Left renal pelvis (tissue), 4 donors: ENCODE measurements at regions not wholly inside any gene's neighbourhood (a gene's known extent, or its start where the extent isn't known, plus 50 kb on each side); places are given as distances from the start of the nearest gene placed in this dataset.

Experiments used
- DNase-seq, 4 donors: peaks; one replicate each; pipeline ENCODE4 v3.0.0-alpha.2; 2013; ENCODE audit warnings: low read depth in 4 of 4, low spot score in 3 of 4

DNA sequence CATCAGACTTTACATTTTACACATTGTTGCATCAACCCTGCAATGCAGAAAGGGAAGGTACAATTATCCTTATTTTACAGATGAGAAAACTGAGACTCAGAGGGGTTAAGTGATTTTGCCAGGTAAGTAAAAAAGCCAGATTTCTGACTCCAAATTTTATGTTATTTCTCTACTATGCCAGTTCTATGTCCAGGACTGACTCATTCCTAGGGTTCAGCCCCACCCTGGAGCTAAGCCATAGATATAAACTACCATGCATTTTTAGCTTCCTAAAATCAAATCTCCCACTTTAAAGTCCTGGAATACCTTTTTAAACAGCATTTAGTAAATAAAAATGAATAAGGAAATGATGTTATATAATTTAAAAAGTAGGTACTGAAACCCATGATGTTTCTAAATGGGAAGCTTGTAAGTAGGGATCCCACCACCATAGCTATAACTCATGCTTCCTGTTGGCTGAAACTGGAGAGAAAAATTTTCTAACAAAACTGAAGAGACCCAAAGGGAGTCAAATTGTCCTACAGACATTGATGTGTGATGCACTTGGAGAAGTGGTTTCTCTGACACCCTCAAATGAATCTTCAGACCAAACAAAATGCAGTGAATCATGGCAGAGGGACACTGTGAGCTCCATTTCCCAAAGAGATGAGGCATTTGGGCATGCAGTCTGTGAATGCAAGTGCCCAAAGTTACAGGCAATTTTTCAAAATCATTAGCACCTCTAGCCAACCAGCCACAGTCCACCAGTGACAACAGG, 301.7 kb upstream of the UMPS start:
- no peak for DNase-seq

DNA sequence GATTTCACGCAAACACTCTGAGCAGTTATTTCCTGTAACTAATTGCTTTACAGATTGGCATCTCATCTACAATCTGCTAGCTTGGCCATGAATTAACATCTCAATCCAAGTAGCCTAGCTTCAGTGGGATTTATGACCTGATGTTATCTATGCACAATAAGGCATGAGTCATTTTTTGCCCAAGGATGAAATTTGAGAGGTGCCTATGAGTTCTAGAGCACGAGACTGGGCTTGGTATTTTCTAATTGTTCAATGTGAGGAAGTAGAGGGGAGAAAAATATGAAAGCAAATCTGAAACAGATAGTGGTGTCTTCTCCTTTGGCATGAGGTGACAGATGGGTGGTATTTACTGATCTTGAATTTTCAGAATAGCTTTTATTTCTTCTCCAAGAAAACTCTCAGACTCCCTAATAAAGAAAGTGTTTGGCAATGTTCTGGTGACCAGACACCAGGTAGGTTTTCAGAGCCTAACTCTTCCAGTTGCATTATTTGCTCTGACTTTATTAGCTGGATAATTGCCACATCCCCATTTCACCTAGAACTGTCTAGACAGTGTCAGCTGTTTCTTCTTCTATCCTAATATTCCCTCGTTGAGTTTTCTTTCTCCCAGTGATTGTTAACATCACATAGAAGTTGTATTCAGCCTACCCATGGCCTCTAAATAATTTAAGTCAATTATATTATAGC, 301.0 kb upstream of the UMPS start:
- DNase-seq: no peak

GRCh38 chr3:124431331-124431994, 298.8 kb upstream of the UMPS start:
- peak in 3 of 4 donors; percentile 18 to 25 (median 24) for DNase-seq

DNA sequence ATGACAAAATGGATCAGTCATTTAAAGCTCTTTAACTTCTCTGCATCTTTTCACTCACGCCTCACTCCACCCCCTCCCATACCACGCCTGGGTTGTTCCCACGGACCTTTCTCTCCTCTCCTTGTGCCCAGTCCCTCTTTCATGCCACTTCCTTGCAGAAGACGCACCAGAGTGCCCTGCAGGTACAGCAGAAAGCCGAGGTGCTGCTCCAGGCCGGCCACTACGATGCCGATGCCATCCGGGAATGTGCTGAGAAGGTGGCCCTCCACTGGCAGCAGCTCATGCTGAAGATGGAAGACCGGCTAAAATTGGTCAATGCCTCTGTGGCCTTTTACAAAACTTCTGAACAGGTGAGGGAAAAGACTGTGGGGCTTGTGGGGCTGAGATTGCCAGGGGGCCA, 296.1 kb upstream of the UMPS start:
- DNase-seq: no peak

GRCh38 chr3:124435467-124435866, 294.8 kb upstream of the UMPS start:
- no peak for DNase-seq

DNA sequence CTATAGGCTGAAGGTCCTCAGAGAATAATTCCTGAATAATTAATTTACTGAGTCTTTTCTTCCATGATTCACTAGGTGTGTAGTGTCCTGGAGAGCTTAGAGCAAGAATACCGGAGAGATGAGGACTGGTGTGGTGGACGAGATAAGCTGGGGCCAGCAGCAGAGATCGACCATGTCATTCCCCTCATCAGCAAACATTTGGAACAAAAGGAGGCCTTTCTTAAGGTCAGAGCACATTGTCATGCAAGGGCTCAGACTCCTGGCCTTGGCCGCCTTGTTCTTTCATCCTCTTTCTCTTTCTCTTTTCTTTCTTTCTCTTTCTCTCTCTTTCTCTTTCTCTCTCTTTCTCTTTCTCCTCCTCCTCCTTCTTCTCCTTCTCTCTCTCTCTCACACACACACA, 291.4 kb upstream of the UMPS start:
- no peak for DNase-seq

DNA sequence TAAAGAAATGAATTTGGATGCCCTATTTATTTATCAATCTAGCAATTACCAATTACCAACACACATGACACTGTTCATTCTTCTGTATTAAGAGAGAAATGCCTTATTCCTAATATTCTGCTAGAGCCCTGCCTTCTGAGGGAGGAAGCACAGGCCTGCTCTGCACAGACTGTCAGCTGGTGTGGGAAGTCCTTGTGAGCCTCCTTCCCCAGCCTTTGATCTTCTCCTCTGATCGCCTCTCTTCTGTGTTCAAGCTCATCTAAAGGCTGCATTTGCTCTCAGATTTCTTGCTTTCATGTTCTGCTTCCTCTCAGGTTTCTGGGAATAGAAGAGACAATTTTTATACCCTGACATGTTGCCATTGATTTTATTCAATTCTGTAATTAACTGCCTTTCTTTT, 290.6 kb upstream of the UMPS start:
- DNase-seq: no peak

DNA sequence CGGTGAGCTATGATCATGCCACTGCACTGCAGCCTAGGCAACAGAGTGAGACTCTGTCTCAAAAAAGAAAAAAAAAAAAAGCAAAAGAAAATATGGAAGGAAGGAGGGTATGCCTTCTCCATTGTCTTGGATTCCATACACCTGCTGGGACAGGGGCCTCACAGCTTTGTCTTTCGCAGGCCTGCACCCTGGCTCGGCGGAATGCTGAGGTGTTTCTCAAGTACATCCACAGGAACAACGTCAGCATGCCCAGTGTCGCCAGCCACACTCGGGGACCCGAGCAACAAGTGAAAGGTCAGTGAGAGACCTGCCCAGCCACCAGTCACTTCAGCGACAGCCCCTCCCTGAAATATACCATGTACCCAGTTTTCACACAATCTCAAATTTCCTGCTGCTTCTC, 288.5 kb upstream of the UMPS start:
- DNase-seq: no peak

DNA sequence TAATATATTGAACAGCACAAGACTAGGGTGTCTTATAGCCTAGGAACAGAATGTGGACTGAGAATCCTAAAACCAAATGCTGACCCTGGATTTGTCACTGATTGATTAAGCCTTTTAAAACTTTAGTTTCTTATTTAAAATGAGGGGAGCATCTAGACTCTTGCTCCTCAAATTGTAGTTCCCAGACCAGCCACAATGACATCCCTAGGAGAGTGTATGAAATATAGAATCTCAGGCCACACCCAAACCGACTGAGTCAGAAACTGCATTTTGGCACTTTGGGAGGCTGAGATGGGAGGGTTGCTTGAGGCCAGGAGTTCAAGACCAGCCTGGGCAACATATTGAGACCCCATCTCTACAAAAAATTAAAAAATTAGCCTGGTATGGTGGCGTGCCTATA, 287.8 kb upstream of the UMPS start:
- no peak for DNase-seq

DNA sequence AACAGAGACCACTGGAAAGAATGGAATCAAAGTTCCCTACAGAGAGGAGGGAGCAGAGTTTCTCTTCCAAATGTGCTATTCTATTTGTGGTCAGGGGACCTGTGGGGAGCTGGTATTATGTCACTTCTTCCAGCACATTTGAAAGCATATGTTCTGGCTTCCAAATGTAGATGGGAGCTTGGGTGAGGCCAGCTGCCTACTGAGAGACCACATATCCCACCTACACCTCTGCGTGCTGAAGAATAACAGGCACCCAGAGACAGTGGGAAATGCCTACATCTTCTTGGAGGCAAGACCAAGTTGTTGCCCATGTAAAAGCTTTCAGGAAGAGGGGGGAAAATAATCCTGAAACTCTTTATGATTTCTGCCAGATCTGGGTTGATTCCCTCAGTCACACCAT, 286.8 kb upstream of the UMPS start:
- DNase-seq: no peak

GRCh38 chr3:124444075-124444474, 286.2 kb upstream of the UMPS start:
- DNase-seq: no peak

DNA sequence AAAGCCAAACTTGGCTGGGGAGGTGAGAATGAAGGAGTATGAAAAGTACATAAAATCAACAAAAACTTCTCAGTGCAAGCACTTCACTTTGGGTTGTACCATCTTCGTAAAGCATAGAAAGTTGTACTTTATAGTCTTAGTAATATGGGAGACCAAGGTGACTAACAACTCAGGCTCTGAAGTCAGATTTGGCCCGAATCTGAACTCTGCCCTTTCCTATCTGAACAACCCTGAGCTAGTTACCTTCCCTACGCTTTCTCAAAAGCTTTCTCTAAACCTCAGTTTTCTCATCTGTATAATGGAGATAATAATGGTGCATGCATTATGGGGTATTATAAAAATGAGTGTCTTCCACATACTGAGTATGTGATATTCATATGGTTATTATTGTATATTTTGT, 285.4 kb upstream of the UMPS start:
- DNase-seq: no peak

- no peak for DNase-seq
These were observed 282.4 kb upstream of the UMPS start for GRCh38 chr3:124447845-124448244.

GRCh38 chr3:124448954-124449353, 281.3 kb upstream of the UMPS start:
- DNase-seq: no peak

- DNase-seq: no peak
These were observed 279.9 kb upstream of the UMPS start for GRCh38 chr3:124450366-124450765.

GRCh38 chr3:124451630-124452317, 278.5 kb upstream of the UMPS start:
- DNase-seq: no peak

- no peak for DNase-seq
These were observed 277.1 kb upstream of the UMPS start for GRCh38 chr3:124453189-124453588.

- no peak for DNase-seq
These were observed 274.4 kb upstream of the UMPS start for GRCh38 chr3:124455891-124456290.

GRCh38 chr3:124456506-124456905, 273.7 kb upstream of the UMPS start:
- DNase-seq: no peak

DNA sequence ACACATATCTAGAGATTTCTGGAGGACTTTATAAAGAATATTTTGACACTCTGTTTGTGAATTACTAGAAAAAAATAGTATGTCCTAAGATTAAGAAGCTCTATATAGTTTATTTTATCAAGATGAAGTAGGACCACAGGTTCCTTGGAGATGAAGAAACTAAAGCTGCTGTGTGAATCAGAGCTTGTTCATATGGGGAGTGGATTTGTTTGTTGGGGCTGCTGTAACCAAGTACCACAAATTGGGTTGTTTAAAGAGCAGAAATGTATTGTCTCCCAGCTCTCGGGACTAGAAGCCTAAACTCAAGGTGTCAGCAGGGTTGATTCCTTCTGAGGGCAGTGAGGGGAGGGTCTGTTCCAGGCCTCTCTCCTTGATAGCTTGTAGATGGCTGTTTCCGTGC, 270.6 kb upstream of the UMPS start:
- DNase-seq: no peak

GRCh38 chr3:124461126-124461525, 269.1 kb upstream of the UMPS start:
- no peak for DNase-seq
